IPS-NIHi7 (cell line): ENCODE measurements at regions not wholly inside any gene's neighbourhood (a gene's known extent, or its start where the extent isn't known, plus 50 kb on each side); places are given as distances from the start of the nearest gene placed in this dataset.
"Not testable (repeated sequence)": the region's sequence is repeated elsewhere in the genome, so short reads cannot be mapped to it uniquely, and the experiment has no call there.

Source experiments
- DNase-seq: peaks from one replicate; pipeline ENCODE4 v3.0.0; 2012; ENCODE audit warnings: mixed read lengths; ENCODE audit errors: extremely low spot score

GRCh38 chr2:115904516-115904915 lies 1462.1 kb downstream of the DPP10 start:
- DNase-seq = no peak

DNA sequence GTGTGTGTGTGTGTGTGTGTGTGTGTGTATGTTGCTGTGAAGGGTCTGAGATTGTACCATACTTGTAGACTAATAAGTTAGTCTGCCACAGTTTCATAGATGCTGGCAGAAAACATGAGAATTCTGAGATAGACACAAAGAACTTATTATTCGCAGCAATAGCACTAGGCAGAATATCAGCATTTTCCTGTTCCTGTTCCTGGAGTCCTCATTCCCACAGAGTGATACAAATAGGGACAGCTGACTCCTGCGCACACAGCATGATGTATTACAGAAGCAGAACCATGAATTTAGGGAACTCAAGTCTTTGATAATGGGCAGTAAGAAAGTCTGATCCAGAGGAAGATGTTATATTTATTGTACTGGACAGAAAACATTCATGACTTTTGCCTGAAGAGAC lies 1466.3 kb downstream of the DPP10 start:
- DNase-seq = no peak

GRCh38 chr2:115910270-115910669 lies 1467.8 kb downstream of the DPP10 start:
- peak; percentile 36 for DNase-seq

DNA sequence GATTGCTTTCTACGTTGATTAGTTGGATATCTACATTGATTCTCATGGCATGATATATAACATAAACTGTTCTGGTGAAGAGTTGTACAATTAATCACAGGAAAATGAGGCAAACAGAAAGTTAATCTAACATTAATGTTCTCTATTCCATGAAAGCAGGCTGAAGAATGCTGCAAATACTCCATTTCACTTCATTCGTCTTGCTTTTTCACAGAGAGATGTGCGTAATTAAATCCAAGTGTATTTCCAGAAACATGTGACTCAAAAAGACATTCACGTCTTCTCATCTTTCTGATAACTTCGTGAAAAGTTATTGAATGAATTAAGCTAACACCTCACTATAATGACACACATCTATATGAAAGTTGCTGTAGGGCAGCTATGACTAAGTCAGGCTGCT lies 1471.5 kb downstream of the DPP10 start:
- no peak for DNase-seq

DNA sequence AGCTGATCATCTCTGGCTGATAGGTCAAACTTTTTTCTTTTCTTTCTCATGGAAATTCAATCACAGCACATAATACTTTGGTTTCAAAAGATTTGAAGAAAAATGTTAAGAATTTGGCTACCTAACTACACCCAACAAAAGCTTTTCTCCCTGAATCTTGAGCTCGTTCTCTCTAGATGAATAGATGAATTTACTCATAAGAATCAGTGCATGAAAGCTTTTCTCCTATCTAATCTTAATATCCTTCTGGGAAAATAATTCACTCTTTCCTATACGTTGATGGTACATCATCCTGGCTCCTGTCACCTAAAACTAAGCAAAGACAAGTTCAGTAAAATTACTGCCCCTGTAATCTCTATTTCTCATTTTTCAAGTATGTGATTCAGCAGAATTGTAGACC lies 1479.1 kb downstream of the DPP10 start:
- DNase-seq = no peak

GRCh38 chr2:115939902-115940301 lies 1497.5 kb downstream of the DPP10 start:
- DNase-seq = no peak

GRCh38 chr2:115942800-115943199 lies 1500.4 kb downstream of the DPP10 start:
- DNase-seq = no peak

DNA sequence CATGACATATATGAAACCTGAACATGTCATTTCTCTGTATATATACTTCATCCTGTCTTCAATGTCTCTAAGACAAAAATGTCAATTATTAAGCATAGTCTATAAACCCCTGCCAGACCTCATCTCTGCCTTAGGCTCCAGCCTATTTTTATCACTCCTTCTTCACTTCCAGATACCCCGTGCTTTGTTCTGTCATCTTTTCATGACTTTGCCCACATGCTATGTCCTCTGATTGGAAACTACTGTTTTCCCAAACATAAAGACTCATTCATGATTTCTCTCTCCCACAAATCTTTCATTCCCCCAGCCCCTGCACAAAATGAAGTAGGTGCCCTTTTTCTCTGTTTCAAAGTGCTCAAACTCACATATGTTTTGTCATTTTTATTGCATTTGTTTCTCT lies 1503.9 kb downstream of the DPP10 start:
- DNase-seq = no peak

GRCh38 chr2:115946891-115947290 lies 1504.5 kb downstream of the DPP10 start:
- no peak for DNase-seq

GRCh38 chr2:115976916-115977315 lies 1534.5 kb downstream of the DPP10 start:
- no peak for DNase-seq

DNA sequence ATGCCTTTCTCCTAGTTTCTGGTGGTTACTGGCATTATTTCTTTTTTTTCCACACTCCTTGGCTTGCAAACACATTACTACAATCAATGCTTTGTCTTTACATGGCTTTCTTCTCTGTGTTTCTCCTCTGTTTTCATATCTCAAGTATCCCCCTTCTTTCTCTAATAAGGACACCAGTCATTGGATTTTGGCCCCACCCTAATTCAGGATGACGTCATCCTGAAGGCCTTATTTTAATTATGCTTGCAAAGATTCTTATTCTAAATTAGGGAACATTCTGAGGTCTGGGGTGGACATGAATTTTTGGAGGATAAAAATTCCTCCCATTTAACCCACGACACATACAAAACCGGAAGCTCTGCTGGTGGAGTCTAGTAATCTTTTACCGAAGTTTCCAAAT lies 1556.6 kb downstream of the DPP10 start:
- no peak for DNase-seq

DNA sequence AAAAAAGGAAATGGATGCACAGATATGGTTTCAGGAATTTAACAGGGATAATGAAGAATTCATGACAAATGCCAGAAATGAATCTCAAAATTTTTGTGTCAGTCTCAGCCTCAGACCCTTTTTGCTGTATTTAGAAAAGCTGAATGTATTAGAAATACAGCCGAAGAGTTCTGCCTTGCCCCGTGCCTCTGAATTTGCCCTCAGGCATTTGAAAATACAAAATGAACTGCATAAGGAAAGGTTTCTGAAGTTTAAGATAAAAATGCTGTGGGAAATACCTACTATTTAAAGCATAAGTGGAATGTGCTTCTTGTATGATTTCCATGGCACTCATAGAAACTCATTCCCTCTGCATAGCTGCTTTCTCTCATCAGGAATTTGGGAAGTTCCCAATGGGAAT lies 1580.6 kb downstream of the DPP10 start:
- DNase-seq = no peak

DNA sequence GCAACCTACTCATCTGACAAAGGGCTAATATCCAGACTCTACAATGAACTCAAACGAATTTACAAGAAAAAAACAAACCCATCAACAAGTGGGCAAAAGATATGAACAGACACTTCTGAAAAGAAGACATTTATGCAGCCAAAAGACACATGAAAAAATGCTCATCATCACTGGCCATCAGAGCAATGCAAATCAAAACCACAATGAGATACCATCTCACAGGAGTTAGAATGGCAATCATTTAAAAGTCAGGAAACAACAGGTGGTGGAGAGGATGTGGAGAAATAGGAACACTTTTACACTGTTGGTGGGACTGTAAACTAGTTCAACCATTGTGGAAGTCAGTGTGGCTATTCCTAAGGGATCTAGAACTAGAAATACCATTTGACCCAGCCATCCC lies 1596.3 kb downstream of the DPP10 start:
- DNase-seq = not testable (repeated sequence)

DNA sequence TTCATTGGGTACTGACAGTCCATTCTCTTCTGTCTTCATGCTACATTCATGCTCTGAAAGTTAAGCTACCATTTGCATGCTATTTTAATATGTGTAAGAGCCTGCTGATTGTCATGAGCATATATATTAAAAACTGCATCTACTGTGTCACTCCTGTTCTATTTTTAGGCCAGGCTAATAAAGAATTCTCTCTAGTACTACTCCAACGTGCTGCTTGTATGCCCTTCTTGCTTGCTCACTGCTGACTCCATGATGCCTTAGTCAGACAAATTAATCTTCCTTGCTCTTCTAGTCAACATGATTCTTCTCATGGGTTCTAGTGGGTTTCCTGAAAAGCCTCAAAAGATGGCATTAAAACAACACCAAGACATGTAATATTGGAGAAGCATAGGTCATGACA lies 1600.1 kb downstream of the DPP10 start:
- no peak for DNase-seq

DNA sequence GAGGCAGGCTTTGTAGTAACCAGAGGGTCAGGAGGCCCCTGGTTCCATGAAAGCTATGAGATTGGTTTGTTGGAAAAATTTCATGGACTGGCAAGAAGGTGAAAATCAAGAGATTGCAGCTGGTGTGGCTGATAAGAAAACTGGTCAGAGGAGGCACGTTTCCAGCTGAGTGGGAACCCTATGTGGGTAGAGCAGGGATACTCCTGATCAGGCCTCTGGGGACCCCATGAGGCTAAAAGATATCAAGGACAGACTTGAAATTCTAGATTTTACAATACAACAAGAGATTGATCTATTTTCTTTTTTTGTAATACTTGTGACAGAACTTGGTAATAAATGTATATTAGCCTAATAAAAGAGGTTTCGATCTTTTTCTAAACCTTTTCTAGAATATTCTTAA lies 1615.1 kb downstream of the DPP10 start:
- DNase-seq = peak; percentile 7

DNA sequence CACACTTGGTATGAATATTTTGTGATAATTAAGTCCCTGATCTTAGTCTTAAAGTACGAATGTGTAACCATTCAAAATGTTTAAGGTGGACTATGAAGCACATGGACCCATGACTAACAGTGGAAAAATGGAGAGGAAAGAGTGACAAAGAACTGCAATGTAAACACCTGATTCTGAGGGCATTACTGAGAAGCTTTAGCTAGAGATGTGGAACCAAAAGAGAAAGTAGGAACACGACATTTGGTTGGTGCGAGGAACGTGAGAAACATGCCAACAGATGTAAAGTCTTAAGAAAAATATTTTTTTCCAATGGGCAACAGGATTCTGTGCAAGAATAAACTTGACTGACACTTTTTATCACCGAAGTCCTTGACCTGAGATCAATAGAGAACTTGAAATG lies 1618.6 kb downstream of the DPP10 start:
- DNase-seq = no peak

DNA sequence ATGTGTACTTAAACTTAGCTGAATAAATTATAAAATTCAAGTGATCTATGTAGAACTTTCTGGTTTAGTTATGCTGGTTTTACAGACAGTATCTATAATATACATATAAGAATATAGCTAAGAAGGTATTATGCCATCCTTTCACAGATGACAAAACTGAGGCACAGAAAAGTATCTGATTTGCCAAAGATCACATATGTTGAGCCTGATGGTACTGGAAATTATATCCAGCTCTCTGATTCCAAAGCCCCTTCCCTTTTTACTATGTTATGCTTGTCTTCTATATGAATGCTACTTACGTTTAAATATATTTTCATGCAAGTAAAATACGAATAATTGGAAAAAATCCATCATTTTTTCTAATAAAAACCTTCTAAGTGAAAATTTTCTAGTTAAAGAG lies 1631.3 kb downstream of the DPP10 start:
- no peak for DNase-seq

DNA sequence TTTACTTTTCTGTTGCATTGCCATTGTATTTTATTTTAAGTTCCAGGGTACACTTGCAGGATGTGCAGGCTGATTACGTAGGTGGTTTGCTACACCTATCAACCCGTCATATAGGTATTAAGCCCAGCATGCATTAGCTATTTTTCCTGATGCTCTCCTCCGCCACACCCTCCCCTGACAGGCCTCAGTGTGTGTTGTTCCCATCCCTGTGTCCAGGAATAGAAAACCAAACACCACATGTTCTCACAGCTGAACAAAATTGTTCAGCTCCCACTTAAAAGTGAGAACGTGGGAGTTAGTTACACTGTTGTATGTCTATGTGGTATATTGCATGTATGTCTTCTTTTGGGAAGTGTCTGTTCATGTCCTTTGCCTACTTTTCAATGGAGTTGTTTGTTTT lies 1631.7 kb downstream of the DPP10 start:
- DNase-seq = no peak

DNA sequence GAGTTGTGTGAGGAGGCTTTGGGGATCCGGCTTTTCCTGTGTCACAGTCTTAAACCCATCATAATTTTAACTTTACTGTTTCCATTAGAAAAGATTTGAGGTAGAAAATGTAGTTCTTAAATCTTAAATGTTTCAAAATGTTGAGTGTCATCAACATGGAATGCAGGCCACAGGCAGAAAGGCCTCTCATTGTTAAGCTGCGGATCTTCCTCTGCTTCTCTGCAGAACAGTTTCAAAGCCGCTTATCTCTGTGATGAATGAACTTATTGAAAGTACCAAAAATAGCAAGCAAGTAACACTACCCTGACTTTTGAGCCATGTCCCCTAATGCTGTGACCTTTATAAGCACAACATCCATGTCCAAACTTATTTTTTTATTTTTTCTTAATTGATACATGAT lies 1645.8 kb downstream of the DPP10 start:
- no peak for DNase-seq

DNA sequence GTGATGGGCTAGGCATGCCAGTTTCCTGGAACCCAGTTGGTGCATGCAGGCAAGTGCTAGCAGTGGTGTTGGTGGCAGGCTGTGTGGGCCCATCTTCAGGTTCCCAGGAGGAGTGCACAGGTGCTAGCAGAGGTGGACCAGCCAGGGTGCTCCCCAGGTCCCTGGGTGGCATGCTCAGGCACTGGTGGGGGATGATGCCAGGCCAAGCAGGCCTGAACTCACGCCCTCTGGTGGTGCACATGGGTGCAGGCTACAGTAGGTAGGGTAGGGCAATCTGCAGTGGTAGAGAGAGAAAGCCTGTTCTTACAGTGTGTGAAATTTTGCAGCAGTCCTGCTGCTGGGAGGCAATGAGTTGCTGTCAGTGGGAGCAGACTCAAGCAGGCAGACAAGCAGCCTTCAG lies 1651.8 kb downstream of the DPP10 start:
- peak; percentile 14 for DNase-seq

GRCh38 chr2:116095636-116096035 lies 1653.2 kb downstream of the DPP10 start:
- no peak for DNase-seq

DNA sequence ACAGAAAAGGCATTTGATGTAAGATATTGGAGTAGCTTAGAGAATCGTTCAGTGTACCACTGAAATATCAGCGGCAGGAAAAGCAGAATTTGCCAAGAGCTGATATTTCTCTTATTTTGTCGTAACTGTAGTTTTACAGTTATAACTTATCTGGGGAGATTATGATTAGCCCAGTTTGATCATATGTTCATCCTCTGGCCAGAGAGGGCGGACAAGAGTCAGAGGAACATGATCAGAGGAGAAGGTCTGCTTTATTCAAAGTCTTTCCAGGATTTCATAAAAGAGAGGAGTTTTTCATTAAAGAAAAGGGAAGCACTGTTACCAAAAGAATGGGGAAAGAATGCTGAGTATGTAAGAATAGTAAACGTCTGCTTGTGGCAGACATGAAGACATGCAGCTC lies 1655.6 kb downstream of the DPP10 start:
- no peak for DNase-seq

DNA sequence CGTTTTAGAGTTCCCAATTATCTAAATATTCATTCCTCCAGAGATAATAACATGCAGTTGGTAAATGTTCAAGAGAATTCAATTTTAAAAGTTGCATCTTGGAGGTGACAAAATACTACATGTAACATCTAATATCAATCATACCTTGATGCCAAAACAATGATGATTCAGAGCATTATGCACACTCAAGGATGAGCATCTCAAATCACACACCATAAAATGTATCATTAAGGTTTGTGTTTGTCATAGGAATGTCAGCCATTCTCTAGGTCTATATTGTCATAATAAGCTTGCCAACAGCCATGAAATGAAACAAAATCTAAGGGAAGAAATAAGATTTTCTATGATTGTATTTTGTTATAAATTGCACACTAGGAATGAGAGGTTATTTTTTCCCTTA lies 1667.0 kb downstream of the DPP10 start:
- no peak for DNase-seq

- DNase-seq = no peak
Observed at GRCh38 chr2:116117845-116118244, 1675.4 kb downstream of the DPP10 start.

GRCh38 chr2:116132833-116133232 lies 1681.7 kb upstream of the DDX18 start:
- no peak for DNase-seq
